HG03439 (cell line): ENCODE measurements at regions not wholly inside any gene's neighbourhood (a gene's known extent, or its start where the extent isn't known, plus 50 kb on each side); places are given as distances from the start of the nearest gene placed in this dataset.

Experiments used
- ATAC-seq: cut with Tn5 transposase; IDR thresholded peaks from one replicate; pipeline ENCODE4 v1.9.1; 2021; ENCODE audit warnings: mild to moderate bottlenecking, moderate library complexity; ENCODE audit not compliant: unreplicated experiment

DNA sequence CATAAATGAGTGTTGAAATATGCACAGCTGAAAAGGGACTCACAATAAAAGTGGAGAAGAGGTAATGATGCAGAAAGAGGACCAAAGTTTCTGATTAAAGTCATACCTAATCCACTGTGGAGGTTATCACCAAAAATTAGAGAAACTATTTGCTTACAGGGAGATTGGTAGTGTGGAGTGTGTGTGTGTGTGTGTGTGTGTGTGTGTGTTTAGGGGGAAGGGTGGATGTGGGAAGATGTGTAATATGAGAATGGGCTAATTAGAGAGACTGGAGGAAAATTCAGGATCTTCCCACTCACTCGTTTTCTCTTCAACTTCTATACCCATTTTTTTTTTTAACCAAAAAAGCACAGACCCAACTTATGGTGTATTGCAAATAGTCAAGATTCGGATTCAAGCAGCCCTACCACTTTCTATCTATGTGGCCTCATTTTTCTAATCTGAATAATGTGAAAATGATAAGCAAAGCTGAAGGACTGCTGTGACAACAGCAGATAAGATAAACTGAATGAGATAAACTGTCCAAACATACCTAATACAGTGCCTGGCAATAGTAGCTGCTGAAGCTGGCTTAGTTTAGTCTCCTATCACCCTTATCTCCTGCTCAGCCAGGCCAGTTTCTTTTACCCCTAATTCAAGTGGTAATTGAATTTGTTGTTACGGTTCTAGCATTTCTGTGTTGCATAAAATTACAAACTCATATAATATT is 501.1 kb downstream of the KDM4C start:
- no peak for ATAC-seq

DNA sequence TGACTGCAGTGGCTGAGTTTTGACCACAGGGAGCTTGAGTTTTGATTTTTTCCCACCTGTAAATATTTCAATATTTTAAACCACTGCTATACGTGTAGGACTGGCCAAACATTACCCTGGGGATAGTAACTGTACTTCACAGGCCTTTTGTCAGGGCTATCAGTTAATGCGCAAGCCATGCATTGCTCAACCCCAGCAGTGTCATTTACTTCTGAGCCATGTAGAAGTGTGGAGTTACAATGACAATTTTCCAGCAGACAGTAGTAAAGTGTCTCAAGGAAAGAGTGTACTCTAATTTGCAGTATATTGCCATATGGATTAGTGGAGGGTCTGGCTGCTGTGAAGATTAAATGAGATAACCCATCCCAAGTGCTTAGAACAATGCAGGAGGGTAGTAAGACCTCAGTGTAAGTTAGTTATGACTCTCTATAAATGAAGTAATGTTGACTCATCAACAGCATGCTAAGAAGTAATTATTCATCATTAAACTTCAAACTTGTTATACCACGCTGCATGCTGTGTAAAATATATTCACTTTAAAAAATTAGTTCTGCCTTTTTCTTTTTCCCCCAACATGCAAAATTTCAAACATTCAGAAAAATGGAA is 489.2 kb downstream of the KDM4C start:
- no peak for ATAC-seq

DNA sequence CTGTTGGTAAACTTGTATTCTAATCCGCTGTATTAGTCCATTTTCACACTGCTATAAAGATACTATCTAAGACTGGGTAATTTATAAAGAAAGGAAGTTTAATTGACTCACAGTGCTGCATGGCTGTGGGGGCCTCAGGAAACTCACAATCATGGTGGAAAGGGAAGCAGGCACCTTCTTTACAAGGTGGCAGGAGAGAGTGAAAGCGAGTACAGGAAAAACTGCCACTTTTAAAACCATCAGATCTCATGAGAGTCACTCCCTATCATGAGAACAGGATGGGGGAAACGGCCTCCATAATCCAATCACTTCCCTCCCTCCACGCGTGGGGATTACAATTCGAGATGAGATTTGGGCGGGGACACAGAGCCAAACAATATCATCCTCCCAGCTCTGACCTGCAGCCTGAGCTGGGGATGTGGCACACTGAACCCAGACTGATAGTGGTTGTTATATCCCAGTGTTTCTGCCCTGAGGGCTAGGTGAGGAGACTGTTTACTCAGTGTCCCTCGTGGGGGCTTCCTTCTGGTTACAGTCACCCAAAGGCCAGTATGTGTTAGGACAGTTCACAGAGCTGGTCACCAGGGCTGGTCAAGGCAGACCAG is 488.3 kb downstream of the KDM4C start:
- no peak for ATAC-seq

DNA sequence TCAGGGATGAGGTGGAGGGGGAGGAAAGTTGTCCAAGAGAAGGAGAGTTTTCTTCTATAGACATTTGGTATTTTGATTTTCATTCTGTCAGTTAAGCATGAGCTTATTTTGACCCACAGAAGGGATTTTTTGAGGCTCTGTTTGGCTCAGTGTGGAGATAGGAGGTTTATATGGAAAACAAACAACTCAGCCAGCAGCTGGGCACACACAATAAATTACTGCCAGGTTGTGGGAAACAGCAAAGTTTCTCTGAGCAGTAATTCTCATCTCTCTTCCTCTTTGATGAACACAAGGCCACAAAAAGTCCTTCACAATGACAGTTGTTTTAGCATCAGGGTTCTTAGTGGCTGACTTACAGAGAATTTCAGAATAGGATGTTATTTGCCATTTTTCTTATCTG is 486.1 kb downstream of the KDM4C start:
- ATAC-seq: no peak

DNA sequence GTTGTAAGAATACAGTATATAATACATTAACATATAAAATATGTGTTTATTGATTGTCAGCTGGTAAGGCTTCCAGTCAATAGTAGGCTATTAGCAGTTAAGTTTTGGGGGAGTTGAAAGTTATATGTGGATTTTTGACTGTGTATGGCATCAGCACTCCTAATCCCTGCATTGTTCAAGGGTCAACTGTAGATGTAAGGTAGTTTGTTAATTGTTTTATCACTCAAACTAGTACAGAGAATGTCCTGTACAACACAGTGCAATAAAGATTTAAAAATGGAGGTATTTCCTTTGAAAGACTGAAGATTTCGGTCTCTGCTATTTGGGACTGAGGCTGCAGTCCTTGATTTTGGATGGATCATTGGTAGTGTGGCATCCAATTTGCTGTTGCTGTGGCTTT is 484.4 kb downstream of the KDM4C start:
- ATAC-seq: no peak

DNA sequence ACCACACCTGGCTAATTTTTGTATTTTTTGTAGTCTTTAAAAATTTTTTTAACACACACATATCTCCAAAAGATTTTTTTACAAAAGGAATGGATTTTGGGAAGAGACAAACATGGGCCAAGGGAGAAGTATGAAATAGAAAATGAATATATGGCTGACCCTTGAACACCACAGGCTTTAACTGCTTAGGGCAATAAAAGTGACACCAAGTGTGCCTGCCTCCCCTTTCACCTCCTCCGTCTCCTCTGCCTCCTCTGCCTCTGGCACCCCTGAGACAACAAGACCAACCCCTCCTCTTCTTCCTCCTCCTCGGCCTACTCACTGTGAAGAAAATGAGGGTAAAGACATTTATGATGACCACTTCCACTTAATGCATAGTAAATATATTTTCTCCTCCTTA is 483.9 kb downstream of the KDM4C start:
- ATAC-seq: no peak

DNA sequence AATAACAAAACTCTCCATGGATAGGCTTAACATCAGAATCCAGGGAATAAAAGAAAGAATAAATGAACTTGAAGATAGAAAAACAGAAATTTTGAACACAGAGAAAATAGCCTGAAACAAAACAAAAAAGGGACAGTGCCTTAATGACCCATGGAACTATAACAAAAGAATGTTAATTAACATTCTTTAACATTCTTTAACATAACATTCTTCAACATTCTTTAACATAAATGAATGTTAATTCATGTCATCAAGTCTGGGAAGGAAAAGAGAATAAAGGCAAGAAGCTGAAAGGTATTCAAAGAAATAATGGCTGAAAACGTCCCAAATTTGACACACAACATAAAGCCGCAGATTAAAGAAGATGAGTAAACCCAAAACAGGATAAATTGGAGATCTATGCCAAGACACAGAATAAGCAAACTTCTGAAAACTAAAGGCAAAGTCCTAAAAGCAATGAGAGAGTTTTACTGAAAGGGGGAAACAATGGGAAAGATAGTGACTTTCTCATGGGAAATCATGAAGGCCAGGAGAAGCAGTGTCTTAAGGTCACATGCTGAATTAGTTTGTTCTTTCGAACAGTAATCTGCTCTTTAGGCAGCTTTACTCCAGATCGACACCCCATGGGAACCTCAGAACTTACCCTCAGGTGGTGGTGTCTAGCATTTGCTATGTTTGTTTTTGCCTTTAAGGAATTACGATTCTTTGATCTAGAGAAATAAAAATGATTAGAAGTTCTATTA is 483.0 kb downstream of the KDM4C start:
- ATAC-seq: no peak

DNA sequence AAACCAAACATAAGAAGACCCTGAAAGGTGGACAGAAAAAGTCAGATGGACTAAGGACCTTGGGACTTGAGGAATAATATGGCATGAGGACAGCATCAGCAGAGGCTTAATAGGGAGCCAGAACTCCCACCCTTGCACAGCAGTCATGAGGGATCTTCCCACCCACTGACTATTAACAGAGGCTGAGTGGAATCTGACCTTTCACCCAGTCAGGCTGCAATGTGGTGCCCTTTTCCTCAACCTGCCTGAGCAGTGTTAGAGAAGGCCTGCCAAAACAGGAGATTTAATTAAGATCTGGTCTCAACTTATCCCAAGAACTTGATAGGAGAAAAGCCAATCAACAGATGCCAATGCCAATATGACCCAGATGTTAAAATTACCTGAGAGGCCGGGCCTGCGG is 481.9 kb downstream of the KDM4C start:
- ATAC-seq: no peak

DNA sequence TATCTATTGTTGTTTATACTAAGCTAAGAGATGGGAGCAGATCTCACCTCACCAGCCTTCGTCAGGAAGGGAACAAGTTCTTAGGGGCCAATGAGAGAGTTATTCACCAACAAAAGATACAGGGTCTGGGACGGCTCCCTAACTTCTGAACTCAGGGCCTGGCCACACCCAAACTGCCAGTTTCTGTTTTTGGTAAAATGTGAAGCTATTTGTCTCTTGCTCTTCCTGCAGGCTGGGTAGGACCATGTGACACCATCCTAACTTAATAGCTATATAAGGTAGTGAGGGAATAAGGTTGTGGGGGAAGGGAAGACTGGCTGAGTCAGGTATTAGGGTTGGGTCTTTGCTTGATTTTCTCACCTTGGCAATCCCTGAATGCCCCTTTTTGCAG is 480.5 kb downstream of the KDM4C start:
- no peak for ATAC-seq

DNA sequence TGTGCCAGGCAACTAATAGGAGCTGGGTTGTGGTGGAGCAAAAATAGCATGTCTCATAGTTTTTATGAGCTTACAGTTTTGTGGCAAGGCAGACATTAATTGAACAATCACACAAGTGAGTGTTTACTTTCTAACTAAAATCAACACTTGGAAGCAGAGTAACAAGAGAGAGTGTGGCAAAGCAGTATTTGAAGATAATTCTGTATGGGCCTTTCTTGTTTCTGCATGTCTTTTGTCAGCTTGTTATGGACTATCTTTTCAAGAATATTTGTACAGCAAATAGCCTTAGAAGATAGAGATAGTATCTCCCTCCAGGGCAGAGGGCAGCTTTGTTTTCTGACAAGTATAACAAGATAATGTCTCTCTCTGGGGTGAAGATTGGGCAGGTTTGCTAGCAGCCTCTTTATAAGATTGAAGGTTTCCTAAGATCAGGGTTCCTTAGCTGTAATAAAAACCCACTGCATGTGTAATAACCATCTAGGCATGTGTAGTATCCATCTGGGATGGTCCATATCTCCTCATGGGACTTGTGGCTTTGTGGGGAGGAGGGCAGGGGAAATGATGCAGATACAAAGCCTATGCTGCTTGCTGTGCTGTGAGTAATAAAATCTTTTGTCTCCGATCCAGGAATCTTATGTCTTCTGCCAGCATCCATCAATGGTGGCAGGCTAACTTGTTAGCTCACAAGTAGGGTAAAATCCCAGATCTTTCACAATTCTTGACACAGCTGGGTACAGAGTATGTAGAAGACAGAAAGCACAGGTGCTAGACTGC is 479.9 kb downstream of the KDM4C start:
- ATAC-seq: no peak

DNA sequence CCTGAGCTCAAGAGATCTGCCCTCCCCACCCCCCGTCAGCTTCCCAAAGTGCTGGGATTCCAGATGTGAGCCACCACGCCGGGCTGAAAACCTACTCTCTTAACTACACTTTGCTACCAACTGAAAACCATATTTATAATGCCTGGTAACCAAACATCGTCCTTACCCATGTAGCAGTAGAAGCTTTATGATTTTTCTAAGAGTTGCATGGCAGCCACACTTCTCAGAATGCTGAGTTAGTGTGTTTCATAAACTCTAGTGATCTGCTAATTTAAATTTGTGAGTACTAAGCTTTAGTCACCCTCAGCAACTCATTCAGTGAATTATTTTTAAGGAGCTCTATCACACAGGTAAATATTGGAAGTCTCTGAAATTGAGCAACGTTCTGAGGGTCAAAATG is 478.4 kb downstream of the KDM4C start:
- ATAC-seq: no peak

DNA sequence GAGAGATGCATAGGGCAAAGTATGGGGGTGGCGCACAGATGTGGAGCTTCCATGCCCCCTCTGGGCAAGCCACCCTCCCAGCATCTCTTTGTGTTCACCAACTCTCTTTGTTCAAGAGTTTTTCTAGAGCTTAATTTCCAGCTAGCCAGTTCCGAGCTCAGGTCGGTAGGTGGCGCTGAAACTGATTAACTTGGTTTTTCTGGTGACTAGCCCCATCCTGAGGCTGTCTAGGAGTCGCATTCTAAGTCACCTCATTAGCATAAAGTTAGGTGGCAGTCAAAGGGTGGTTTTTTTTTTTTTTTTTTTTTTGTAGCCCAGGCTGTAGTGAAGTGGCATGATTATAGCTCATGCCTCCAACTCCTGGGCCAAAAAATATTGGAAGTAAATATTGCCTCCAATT is 476.4 kb downstream of the KDM4C start:
- no peak for ATAC-seq

DNA sequence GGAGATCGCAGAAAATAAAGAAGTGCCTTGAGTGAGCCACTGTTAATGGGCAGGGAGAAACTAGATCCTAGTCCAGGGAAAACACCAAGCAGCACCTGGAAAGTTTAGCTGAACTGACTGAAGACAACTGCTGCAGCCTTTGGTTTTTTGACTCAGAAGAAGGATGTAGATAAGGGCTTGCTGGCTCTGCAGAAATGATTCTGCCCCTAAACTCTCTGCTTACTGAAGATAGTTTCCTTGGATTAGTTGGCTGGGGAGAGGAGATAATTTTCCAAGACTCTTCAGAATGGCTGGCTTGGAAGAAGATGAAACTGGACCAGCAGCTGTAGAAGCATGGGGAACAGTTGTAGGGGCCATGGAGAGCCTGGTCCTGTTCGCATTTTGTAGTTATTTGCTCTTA is 471.8 kb downstream of the KDM4C start:
- no peak for ATAC-seq

DNA sequence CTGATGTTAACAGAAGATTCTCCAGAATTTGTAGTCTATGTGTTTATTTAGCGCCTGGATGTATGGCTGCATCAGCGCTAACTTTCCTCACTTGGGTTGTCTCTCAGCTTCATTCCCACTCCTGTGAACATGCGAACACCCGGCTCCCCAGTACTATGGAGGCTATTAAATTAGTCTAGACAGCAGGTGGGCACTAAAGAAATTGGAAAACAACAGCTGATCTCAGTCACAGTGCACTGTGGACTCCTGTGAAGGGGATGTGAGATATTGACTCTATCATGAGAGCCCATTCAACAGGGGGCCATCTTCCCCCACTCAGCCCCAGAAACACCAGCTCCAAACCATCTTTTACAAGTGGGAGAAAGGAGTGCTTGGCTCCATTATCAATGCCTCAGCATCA is 471.0 kb downstream of the KDM4C start:
- ATAC-seq: no peak

DNA sequence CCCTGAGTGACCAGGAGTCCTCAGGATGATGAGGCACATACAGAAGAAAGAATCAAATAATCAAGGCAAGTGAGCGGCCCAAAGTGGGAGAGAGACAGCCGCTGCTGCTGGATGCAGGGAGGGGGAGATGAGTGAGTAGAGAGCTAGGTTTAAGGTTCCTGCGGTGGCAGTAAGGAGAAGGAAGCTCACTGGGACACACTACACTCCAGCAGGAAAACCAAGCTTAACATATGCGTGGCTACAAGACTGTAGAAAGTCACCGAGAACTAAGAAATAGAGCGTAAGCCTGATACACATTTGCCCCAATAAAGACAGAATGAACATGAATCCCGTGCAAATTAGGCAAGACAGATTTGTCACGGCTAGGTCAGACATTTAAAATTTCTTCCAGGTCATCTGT is 470.2 kb downstream of the KDM4C start:
- no peak for ATAC-seq

DNA sequence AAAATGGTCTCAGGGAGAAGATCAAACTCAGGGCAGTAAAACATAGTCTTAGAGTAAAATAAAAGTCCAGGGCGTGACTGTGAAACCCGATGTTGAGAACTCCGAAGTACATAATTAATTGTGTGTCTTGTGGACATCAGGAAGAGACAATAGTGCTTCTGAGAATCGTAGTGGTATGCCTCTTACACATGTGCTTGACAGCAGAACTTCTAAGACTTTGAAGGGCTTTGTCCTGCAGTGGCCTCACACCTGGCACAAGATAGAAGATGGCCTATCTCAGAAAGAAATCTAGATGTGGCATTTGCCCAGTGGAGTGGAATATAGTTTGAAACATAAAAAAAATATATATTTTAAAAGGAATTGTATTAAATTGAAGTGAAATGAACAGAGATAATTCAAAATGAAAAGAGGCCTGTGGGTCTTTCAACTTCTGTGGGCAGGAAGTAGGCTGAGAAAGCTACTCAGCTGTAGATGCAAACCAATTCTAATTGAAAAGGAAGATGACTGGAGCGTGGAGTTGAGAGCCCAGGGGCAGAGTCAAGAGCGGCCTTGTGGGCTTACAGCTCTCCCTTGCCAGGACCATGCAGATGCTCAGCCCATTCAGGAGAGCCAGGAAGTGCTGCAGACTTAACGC is 468.4 kb downstream of the KDM4C start:
- ATAC-seq: no peak
